ENCODE measurements at regions not wholly inside any gene's neighbourhood (a gene's known extent, or its start where the extent isn't known, plus 50 kb on each side); places are given as distances from the start of the nearest gene placed in this dataset.
A peak's percentile ranks its signal among the peaks of the same experiment; 100 is the strongest.

DNA sequence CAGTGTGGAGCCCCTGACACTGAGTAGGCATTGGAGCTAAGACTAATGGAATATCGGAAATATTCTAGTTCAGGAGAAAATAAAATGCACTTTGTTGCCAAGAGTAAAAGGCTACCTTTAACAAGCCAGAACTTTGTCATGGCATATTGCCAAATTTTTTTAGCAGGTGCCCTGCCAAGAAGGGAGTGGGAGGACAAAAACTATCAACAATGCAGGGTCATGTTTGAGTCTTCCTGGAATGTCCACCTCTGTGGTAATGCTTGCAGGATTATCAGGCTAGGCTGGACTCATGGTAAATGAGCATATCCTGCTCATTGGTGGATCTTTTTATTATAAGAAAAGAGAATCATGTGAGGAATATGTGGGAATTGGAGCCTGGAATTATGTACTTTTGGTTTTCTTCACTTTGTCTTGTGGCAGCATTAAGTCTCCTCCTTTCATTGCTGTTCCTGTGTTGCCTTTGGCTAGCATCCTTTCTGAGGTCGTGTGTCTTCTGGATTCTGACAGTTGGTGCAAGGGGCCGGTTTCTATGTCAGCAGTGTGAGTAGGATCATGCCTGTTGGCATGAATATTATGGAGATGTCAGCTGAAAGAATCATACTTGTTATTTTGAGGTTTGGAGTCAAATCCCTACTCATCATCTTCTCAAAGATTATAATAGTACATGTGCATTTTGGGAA lies 122.9 kb upstream of the SPRY2 start:
- FAIRE-seq = no peak
- SMC1A ChIA-PET (ENCODE audit: uncharacterized antibody, unreplicated experiment) = interaction anchor here (0.8 to 34.7 kb wide), 17 partner anchors 8 to 460 kb away, joined by 3 to 707 read pairs (median 4); no protein-coding TSS in a partner anchor

GRCh38 chr13:80462567-80462966 lies 121.6 kb upstream of the SPRY2 start:
- SMC1A ChIA-PET (ENCODE audit: uncharacterized antibody, unreplicated experiment) = interaction anchor here (0.7 to 34.7 kb wide), 17 partner anchors 8 to 592 kb away, joined by 3 to 707 read pairs (median 4); no protein-coding TSS in a partner anchor
- Histone ChIP-seq H2AFZ (ENCODE audit: control insufficient read depth, low read depth, low read length) (no peak overlapping the region), H3K9ac (ENCODE audit: control insufficient read depth, insufficient read depth, low read length) (no peak overlapping the region), H3K79me2 (ENCODE audit: control insufficient read depth, insufficient read depth, low read length) (no peaks in the 10 kb centered on the region), H3K4me1 (ENCODE audit: control insufficient read depth, insufficient read depth, low read length) (no peaks in the 10 kb centered on the region), H3K4me2 (ENCODE audit: control insufficient read depth, insufficient read depth) (no peak overlapping the region), H3K9me3 (replicated peaks; ENCODE audit: control insufficient read depth, insufficient read depth, low read length) (no peaks in the 10 kb centered on the region), H3K27ac (ENCODE audit: control insufficient read depth, insufficient read depth) (no peak overlapping the region), H3K36me3 (ENCODE audit: control insufficient read depth in 2 of 2, insufficient read depth in 2 of 2, low read length in 1 of 2) (no peaks in the 10 kb centered on the region), H4K20me1 (ENCODE audit: control insufficient read depth, insufficient read depth) (no peaks in the 10 kb centered on the region), H3K27me3 (replicated peaks in 1 of 2; ENCODE audit: control insufficient read depth in 2 of 2, insufficient read depth in 2 of 2, low read length in 1 of 2) (no peaks in the 10 kb centered on the region), H3K4me3 (no peak overlapping the region)
- intact Hi-C loops (cut with micrococcal nuclease; ENCODE audit: unreplicated experiment) = no loop called here
- CTCF ChIA-PET = interaction anchor here (1.1 to 2.3 kb wide), 3 partner anchors 9 to 120 kb away, joined by 3 to 6 read pairs (median 4); no protein-coding TSS in a partner anchor
- BruUV-seq (replicated peaks) = no TSS peak
- in situ Hi-C loops (cut with MboI) = no loop called here
- FAIRE-seq (no peak), DNase-seq (ENCODE audit: low read depth, low spot score) (no peak), ATAC-seq (peak; percentile 70)
- TF ChIP-seq DPF2 (IDR thresholded peaks at IDR 0.05) = peak; percentile 71
- peak; percentile 60; the same call in 1 of the 2 replicates for TF ChIP-seq SPI1 (IDR thresholded peaks at IDR 0.05; ENCODE audit: borderline replicate concordance, insufficient read depth, low read depth, low read length)
- no peak for TF ChIP-seq SRF (IDR thresholded peaks at IDR 0.05; ENCODE audit: low read depth in 2 of 2, low read length in 2 of 2)
- TF ChIP-seq IKZF1 (conservative IDR thresholded peaks at IDR 0.05) = peak; percentile 75
- peak; percentile 79 to 84; a peak in 2 of 4 replicates for TF ChIP-seq IKZF2 (IDR thresholded peaks at IDR 0.05)
- no peak for TF ChIP-seq MTA3 (IDR thresholded peaks at IDR 0.05; ENCODE audit: borderline replicate concordance, low read length)
- peak; percentile 19; the same call in 1 of the 2 replicates for TF ChIP-seq BMI1 (IDR thresholded peaks at IDR 0.05; ENCODE audit: borderline replicate concordance)
- TF ChIP-seq RELB (IDR thresholded peaks at IDR 0.05; ENCODE audit: low read depth) = peak; percentile 67
- POLR2A ChIA-PET = interaction anchor here (1.2 to 2.1 kb wide), 4 partner anchors 9 to 63 kb away, joined by 3 to 5 read pairs (median 4); no protein-coding TSS in a partner anchor
- RAD21 ChIA-PET (ENCODE audit: unreplicated experiment) = interaction anchor here (0.9 to 2.5 kb wide), 19 partner anchors 8 to 461 kb away, joined by 3 to 9 read pairs (median 5); no protein-coding TSS in a partner anchor

More for the DNA sequence above, 122.9 kb upstream of the SPRY2 start:
- DNase-seq (ENCODE audit: low read depth, low spot score) (no peak), ATAC-seq (no peak)
- no TSS peak for BruUV-seq (replicated peaks)
- ChIA-PET POLR2A (interaction anchor here (1.2 to 2.1 kb wide), 3 partner anchors 10 to 17 kb away, joined by 3 to 4 read pairs (median 4); no protein-coding TSS in a partner anchor), RAD21 (ENCODE audit: unreplicated experiment) (interaction anchor here (0.7 to 2.5 kb wide), 10 partner anchors 9 to 121 kb away, joined by 3 to 8 read pairs (median 5); no protein-coding TSS in a partner anchor), CTCF (interaction anchor here (0.7 to 1.2 kb wide), 3 partner anchors 12 to 235 kb away, joined by 3 to 5 read pairs (median 5); no protein-coding TSS in a partner anchor)
- TF ChIP-seq SIN3A (IDR thresholded peaks at IDR 0.05; ENCODE audit: low read depth, low read length) (no peak), HDAC2 (IDR thresholded peaks at IDR 0.05) (no peak)
- in situ Hi-C loops (cut with MboI) = no loop called here
- no peak overlapping the region for H3K27ac ChIP-seq (ENCODE audit: control insufficient read depth, insufficient read depth)
- no peak overlapping the region for H3K4me2 ChIP-seq (ENCODE audit: control insufficient read depth, insufficient read depth)
- no peaks in the 10 kb centered on the region for H3K4me1 ChIP-seq (ENCODE audit: control insufficient read depth, insufficient read depth, low read length)
- intact Hi-C loops (cut with micrococcal nuclease; ENCODE audit: unreplicated experiment) = no loop called here
- no peaks in the 10 kb centered on the region for H3K36me3 ChIP-seq (ENCODE audit: control insufficient read depth in 2 of 2, insufficient read depth in 2 of 2, low read length in 1 of 2)
- H2AFZ ChIP-seq (ENCODE audit: control insufficient read depth, low read depth, low read length) = no peak overlapping the region
- H3K9me3 ChIP-seq (replicated peaks; ENCODE audit: control insufficient read depth, insufficient read depth, low read length) = no peaks in the 10 kb centered on the region
- H4K20me1 ChIP-seq (ENCODE audit: control insufficient read depth, insufficient read depth) = no peaks in the 10 kb centered on the region
- H3K27me3 ChIP-seq (replicated peaks in 1 of 2; ENCODE audit: control insufficient read depth in 2 of 2, insufficient read depth in 2 of 2, low read length in 1 of 2) = no peaks in the 10 kb centered on the region
- WGBS (ENCODE audit: insufficient coverage, insufficient replicate concordance, low lambda C conversion rate, missing lambda C conversion rate) = 20% methylated on average over 3 of the region's 3 CpGs
- H3K9ac ChIP-seq (ENCODE audit: control insufficient read depth, insufficient read depth, low read length) = no peak overlapping the region
- no peaks in the 10 kb centered on the region for H3K79me2 ChIP-seq (ENCODE audit: control insufficient read depth, insufficient read depth, low read length)
- no peak overlapping the region for H3K4me3 ChIP-seq

Data from GM12878 (cell line).